ENCODE measurements at regions not wholly inside any gene's neighbourhood (a gene's known extent, or its start where the extent isn't known, plus 50 kb on each side); places are given as distances from the start of the nearest gene placed in this dataset.

DNA sequence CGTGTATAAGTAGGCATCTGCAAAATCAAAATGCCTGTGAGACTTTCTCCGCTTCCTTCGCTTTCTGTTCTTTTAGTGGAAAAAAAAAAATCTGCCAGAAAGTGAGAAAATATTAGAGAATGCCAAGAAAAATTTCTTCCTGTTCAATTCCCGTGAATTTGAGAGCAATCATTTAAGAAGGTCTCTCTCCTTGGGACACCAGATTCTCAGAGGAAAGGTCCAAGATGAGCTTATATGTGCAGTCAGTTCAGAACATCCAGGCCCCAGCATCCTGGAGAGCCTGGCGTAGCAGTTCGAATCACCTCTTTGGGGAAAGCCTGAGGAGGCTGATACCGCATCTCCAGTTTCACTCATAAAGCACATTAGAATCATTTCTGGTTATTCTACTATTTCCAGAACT is 912.8 kb downstream of the GALC start:
- no peak for DNase-seq

DNA sequence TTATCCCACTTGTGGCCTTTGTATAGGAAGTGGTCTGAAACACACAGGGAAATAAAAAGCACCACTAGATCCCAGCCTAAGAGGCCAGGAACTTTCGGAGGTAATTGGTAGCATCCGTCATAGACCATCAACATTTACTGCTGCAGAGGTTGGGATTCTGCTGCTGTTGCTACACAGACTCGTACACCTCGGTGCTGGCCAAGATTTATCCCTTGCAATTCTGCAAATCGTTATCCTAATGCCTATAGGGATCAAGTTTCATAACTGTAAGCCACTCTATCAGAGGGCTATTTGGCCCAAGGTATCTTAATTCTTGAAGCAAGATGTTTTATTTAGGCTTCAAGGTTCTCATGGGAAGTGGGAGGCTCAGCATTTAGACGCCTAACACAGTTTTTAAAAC is 913.6 kb downstream of the GALC start:
- no peak for DNase-seq

DNA sequence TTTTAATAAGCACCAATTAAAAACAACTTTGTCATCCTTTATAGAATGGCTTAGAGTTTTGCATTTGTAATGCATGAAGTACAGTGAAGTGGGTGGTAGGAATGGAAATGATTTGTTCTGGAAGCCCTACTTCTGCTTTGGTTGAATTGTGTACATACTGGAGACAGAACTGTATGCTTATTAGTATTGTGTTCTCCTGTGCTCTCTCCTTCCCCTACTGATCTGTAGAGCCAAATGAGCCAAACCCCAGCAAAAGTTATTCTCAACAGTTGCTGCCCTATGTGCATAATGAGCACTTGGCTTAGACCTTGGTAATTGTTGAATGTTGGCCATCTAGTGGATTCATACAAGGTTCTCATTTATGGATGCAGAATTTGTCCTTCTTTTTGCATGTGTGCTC is 916.1 kb downstream of the GALC start:
- no peak for DNase-seq

DNA sequence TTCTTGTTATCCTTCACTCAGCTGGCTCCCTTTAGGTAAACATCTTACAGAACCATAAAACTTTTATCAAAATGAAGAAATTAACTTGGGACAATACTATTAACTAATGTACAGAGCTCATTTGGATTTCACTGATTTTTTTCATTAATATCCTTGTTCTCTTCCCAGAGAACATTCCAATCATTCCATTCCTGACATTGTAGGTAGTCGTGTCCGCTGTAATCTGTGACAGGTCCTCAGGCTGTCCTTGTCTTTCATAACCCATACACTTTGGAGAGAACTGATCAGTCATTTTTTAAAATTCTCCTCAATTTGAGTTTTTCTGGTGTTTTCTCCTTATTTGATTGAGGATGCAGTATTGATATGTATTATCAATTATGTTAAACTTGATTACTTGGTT is 916.8 kb downstream of the GALC start:
- DNase-seq: no peak

DNA sequence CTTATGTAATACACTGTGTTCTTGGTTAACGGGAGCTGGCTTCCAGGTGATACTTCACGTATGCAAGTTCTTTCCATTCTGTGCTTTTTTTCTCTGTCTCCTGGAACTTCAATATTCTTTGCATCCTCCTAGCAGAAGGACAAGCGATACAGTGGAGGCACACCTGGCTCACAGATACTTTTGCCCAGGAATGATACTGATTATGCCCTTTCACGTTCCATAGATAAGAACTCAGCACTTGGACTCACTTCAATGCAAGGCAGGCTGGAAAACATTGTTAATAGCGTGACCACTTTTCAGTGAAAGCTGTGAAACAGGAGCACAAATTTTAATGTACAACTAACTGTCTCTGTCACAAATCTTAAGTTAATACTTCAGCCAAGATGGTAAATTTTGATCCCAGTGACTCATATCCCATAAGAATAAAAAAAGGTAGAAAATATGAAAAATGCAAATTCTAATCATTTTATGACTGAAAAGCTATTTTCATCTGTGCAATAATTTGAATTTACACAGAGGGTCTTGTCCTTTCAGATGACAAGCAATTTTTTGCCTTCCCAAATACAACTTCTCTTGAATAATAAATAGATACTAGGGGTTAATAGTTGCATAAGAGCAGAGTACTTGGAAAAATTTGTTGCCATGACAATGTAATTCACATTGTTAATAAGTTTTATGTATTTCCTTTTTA is 919.0 kb downstream of the GALC start:
- DNase-seq: no peak

DNA sequence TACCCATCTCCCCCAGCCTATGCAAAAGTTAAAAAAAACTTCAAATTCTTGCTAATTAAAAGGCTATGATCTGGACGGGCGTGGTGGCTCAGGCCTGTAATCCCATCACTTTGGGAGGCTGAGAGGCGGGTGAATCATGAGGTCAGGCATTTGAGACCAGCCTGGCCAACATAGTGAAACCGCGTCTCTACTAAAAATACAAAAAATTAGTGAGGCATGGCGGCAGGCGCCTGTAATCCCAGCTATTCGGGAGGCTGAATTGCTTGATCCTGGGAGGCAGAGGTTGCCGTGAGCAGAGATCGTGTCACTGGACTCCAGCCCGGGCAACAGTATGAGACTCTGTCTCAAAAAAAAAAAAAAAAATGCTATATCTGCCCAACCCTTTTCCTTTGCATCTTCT is 925.4 kb downstream of the GALC start:
- no peak for DNase-seq

DNA sequence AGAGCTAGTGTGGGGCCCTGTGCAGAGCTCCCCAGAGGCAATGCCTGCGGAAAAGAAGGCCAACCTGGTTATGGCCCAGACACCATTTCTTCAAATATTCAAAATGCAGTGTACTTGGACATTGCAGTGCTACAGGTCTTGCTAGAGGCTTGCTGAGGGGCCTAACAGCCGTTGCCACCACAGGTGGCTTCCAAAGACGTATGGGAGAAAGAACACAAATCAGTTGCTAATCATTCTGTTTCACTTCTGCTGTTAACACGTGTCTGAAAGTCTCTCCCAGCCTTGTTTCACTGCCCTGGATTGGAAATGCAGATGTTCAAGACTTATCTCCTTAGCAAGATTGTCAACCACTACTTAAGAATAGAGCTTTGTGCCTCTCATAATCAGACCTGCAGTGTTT is 925.9 kb downstream of the GALC start:
- DNase-seq: no peak

DNA sequence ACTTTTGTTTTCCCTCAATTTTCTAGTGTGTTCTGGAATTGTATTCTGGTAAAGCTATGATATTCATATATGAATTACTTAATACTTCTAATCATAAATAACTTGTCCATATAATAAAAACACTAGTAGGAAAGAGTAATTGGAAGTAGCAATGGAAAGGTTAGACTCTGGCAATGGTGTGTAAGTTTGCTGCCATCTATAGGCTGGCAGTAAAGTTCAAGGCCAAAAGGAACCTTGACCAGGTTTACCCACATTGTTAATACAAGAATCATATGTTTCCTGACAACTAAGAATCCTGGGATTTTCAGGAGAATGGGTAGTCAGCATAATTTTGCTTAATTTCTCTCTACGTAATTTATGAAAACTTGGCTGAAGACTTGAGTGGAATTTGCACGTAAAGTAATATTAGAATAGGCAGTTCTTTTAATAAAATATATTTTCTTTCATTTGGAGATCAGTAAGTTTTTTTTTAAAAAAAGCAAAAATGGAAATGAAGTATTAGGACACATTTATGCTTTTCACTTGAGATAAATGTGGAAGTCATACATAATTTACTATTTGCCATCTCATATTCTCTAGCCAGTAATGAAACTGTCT is 926.7 kb downstream of the GALC start:
- no peak for DNase-seq

DNA sequence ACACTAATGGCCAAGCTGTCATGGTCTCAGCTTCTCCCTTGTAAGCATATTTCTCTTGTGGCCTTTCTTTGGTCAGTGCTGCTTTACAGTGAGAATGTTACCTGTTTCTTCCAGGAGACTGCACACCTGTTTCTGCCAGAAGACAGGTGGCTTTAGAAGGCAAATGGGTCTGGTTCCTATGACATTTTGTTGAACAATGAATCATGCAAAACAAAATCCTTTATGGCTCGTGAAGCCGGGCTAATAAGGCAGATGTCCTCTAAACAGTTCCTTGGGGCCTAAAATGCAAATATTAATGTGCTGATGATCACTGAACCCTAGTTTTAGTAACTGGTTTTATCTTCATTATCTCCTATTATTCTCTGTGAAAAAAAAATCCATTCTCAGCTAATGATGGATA is 927.6 kb downstream of the GALC start:
- DNase-seq: no peak

DNA sequence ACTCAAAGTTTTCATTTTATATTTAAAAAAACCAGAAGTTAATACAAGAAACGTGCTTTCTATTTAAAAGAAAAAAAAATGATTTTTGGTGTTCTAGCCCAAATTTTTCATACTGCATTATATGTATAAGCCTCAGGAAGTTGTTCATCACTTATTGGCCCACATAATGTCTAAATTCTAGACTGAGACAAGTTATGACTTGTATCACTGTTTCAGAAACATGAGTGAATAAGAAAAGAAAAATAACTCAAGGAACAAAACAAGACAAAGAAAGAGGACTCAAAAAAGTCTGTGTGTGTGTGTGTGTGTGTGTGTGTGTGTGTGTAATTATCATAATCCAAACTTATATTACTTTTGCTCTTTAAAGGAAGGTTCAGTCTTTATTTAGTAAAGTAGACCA is 929.8 kb downstream of the GALC start:
- DNase-seq: no peak

DNA sequence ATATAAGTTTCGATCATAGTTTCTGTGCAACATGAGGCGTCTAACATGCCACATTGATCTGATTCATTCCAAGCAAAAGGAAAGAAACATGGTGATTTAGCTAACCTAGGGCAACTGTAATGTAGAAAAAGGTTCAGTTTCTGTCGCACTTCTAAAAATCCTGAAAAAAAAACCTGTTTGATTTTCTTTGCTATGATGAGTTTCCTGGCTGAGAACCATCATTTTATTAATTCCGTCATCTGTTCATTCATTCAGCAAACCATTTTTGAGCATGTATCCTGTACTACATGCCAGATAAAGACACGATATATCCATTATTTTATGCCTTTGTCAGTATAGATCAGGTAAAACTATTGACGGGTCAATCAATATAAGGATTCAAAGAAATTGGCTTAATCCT is 932.6 kb downstream of the GALC start:
- no peak for DNase-seq

DNA sequence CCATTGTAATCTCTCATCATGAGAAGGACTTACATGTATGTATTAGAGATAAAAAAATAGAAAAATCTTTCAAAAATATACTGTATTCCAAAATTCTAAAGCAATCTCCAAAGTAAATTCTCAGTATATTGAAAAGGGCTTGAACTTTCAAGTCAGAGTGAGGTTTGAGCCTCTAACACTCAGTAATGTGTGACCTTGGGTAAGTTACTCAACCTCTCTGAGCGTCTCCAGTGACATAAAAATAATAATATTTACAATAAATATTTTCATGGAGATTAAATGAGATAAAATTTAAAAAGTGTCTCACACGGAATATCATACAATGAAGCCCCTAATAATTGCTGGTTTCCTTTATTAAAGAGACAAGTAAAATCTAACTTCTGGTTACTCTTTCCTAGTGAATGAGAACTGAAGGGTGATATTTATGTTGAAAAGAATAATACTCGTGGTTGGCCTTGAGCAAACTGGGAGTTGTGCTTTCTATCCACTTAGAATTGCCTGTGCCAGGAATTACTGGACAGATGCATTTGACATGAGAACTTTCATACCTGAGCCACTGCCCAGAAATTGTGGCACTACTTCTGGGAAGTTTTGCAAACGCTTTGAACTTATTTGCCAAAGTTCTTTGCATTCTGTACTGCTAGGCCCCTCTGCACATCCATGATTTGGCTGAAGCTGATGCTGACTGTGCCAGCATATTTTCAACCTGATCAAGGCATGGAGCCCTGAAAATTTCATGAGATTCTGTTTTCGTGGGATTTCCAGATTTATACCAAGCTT is 933.7 kb downstream of the GALC start:
- no peak for DNase-seq

DNA sequence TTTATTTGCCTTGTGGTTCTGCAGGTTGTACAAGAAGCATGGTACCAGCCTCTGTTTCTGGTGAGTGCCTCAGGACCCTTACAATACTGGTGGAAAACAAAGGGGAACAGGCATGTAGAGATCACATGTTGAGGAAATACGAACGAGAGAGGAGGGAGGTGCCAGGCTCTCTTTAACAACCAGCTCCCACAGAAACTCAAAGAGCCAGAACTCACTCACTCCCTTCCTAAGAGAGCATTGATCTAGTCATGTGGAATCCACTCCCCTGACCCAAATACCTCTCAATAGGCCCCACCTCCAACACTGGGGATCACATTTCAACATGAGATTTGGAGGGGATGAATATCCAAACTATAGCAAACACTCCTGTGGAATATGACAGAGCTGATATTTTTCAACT is 938.0 kb downstream of the GALC start:
- DNase-seq: no peak

DNA sequence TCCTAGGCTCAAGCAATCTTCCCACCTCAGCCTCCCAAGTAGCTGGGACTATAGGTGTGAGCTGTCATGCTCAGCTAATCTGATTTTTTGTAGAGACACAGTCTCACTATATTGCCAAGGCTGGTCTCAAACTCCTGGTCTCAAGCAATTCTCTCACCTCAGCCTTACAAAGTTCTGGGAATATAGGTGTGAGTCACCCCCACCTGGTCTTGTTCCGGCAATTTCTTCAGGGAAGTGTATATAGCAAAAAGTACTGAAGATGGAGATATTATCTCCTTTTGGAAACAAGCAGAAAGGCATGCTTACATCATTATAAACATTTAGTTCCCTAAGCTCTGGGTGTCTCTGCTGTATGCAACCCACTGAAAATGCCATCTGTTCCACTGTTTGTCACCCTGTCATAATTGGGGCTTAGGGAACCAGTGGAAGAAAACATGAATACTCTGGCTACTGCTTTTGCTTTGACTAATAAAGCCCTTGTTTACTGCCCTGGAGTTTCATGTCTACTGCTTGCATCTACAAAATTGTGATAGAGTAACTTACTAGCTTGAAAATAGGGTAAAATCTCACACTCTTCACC is 940.2 kb downstream of the GALC start:
- no peak for DNase-seq

DNA sequence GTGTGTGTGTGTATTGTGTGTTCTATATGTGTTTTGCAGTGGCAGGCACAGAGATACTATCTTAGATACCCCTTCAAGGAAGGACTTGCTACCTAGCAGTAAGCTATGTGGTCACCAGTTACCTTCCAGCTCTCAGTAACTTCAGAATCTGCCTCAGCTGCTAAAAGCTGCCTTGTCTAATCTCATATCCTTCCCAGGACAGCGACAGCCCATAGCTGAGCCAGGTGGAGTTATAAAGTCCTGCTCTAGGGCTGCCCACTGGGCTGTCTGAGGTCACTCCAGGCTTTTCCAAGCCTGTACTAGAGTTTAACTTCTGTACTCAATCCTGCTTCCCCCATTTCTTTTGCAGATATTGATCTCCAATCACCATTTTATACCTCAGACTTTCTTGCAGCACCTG is 942.6 kb downstream of the GALC start:
- DNase-seq: no peak

DNA sequence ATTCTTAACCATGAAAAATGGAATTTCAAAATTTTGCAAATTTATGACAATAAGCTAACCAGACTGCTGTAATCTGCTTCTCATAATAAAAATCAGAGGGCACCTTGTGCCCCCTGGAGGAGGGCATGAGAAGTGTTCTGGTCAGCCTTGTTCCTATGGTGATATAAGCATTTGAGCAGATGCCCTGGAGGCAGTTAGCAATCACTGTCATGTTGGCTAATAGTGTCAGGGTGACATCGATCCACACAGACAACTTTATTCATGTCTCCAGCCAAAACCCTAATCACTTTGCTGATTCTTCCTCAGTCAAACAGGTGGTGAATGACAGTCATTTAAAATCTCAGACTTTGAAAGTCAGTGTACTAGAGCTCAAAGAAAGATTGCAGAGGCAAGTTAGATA is 943.0 kb downstream of the GALC start:
- no peak for DNase-seq

DNA sequence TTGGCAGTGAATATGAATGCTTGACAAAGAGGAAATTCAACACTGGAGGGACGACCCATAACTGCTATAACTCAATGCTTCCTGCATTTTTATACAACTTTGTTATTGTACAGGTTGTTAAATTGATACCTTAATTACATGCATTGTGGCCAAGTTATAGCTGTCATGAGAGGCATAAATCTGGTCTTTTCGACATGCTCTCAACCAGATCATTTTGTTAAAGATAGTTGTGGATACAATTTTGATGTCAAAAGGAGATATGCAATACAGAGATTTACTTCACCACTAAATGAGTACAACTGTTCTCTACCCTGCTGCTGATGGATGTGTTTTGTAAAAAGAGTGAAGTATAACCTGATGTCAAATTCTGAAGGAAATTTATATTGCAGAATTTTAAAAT is 946.0 kb downstream of the GALC start:
- DNase-seq: no peak

DNA sequence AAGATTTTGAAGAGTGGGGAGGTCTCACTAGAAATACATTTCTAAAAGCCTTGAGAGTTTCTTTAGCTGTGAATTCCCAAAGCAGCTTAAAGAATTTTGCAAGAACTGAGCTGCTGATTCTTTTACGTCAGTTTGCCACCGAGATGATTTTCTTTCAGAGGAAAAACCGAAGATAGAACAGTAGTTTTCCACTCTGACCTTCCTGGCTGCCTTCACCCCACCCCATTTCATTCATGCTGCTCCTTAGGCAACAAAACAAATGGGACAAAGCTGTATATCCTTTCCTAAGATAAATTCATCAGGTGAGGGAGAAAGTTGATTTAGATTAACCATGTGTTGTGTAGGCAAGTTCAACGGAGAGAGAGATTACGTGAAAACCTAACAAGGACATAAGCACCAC is 947.0 kb downstream of the GALC start:
- DNase-seq: no peak

DNA sequence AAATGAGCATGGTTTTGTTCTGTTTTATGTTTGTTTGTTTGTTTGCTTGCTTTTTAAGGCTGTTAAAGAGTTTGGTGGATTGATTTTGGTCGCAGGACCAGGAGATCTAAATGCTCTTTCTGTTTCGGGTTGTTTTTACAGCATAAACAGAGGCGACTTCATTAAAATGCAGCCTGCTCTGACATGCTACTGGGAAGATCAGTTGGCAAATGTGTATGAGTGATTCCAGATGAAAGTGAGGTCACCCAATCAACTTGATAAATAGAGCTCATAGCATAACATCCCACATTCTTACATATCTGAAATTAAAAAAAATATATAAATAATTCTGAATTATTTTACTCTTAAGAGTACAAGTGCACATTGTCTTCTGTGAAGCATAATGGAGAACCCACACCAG is 947.7 kb downstream of the GALC start:
- DNase-seq: no peak

DNA sequence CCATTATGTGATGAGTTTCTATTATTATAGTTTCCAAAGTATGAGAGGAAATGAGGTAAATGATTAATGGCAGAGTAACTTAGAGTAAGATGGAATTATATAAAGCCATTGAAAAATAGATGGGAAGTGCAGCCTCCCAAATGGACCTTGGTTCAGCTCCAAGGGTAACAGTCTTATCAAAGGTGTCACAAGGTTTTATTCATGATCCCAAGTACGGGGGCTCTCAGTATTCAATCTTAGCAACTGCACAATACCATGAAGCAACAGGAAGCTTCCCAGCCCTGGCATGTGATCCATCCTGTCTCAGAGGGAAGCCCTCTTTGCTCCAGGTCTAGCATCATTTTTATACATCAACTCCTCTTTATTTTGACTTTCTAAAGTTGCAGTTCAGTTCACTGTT is 948.2 kb downstream of the GALC start:
- no peak for DNase-seq

DNA sequence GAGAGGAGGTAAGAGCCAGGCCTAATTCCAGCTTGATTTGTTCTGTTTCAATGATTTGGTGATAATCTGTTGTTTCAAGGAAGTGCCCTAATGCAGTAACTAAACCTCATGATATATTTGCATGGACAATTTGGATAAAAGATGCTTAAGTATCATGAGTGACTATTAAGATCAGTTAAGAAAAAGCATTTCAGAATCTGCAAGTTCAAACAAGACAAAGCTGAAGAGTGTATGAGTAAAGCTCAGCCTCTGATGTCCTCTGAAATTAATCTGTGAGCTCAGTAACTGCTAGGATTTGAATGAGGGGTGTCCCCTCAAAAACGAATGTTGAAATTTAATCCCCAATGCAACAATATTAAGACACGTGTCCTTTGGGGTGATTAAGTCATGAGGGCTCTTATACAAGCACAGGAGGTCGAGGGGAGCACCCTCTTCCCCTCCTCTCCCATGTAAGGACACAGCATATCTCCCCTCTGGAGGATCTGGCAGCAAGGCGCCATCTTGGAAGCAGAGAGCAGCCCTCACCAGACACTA is 949.2 kb downstream of the GALC start:
- DNase-seq: no peak

DNA sequence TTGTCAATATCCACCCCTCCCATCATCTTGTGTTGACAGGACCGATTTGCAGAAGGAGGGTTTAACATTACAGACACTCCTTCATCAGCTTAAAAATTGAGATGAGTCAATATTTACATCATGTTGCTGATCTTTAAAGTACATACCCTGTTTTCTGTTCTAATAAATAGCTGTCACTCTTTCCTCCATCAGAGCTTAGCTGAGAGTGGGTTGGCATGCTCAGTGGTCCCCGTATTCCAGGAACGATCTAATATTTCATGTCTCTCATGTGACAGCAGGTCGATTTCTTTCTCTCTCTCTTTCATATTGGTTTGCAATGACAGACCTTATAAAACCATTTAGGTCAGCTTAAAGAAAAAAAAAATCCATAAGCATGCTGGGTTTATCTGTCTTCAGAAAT is 950.6 kb downstream of the GALC start:
- no peak for DNase-seq

DNA sequence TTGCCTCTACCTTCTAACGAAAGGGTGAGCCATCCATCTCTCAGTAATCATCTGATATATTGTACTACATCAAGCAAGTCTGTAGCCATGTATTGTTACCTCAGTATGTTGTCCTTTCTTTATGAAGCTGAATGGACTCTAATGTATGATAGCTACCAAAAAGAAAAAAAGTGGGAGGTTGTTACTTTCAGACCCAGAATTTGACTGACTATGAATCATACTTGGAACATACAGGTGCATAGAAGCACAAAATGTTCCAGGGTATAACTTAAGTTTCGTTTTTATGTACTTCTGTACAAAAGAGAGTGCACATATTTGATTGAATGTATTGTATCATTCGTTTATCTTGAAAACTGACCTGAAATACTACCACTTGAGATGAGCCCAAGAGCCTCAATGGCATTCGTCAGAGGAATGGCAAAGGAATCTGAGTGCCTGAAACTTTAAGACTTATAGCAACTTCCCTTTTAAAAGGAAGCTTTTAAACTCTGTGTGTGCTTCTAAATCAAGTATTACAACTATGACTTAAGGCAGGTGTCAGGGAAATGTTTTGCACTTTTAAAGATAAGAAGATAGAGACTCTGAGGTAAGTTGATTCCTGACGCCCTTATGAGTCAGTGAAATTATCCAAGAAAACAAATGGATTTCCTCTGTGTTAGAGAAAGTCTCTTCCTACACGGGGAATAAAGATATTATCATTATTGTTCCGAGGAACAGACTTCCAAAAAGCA is 951.5 kb downstream of the GALC start:
- no peak for DNase-seq

All from stimulated activated CD8-positive, alpha-beta memory T cell treated with anti-CD3 and anti-CD28 coated beads, Interleukin-4, amount 100 ng/mL, for 48 hours (primary cell).